Loucy (cell line): ENCODE measurements at regions not wholly inside any gene's neighbourhood (a gene's known extent, or its start where the extent isn't known, plus 50 kb on each side); places are given as distances from the start of the nearest gene placed in this dataset.

Experiments used
- H2AFZ ChIP-seq: fragments of 200-600 bp; sonication (generic); 2 replicates; pipeline ENCODE4 v1.6.0; 2016; ENCODE audit warnings: antibody characterized with exemption, mild to moderate bottlenecking, low read length, moderate library complexity
- H3F3A ChIP-seq: fragments of 200-600 bp; 2 replicates; pipeline ENCODE4 v1.6.0; 2016; ENCODE audit warnings: antibody characterized with exemption, low read depth, mild to moderate bottlenecking
- H3K27me3 ChIP-seq: fragments of 200-600 bp; sonication (generic); 2 replicates; pipeline ENCODE4 v1.6.1; 2014; ENCODE audit warnings: low read length, mild to moderate bottlenecking; ENCODE audit not compliant: insufficient read depth, poor library complexity, severe bottlenecking
- H3K36me3 ChIP-seq: fragments of 200-600 bp; sonication (generic); 2 replicates; pipeline ENCODE4 v1.6.1; 2016; ENCODE audit warnings: low read length; ENCODE audit not compliant: insufficient read depth
- H3K4me1 ChIP-seq: fragments of 200-600 bp; sonication (generic); 2 replicates; pipeline ENCODE4 v1.5.1; 2014; ENCODE audit warnings: low read length, mild to moderate bottlenecking; ENCODE audit not compliant: insufficient read depth, poor library complexity, severe bottlenecking
- H3K4me2 ChIP-seq: fragments of 200-600 bp; sonication (generic); 2 replicates; pipeline ENCODE4 v1.6.0; 2014; ENCODE audit warnings: antibody characterized with exemption, low read length, low read depth, mild to moderate bottlenecking; ENCODE audit not compliant: poor library complexity, severe bottlenecking
- H3K4me3 ChIP-seq: fragments of 200-600 bp; sonication (generic); 2 replicates; pipeline ENCODE4 v1.5.1; 2014; ENCODE audit warnings: low read length, mild to moderate bottlenecking, mixed read lengths; ENCODE audit not compliant: poor library complexity, severe bottlenecking
- H3K79me2 ChIP-seq: fragments of 200-600 bp; sonication (generic); 2 replicates; pipeline ENCODE4 v1.6.1; 2014; ENCODE audit warnings: low read length; ENCODE audit not compliant: insufficient read depth
- H3K9ac ChIP-seq: fragments of 200-600 bp; sonication (generic); 2 replicates; pipeline ENCODE4 v1.6.0; 2014; ENCODE audit warnings: mild to moderate bottlenecking, low read depth, low read length, moderate library complexity; ENCODE audit not compliant: poor library complexity, severe bottlenecking
- H3K9me2 ChIP-seq: fragments of 200-600 bp; sonication (generic); replicated peaks from 2 replicates; pipeline ENCODE4 v1.6.1; 2016; ENCODE audit warnings: low read depth, low read length, mixed read lengths
- H3K9me3 ChIP-seq: fragments of 200-600 bp; sonication (generic); 2 replicates; pipeline ENCODE4 v1.6.1; 2014; ENCODE audit warnings: mild to moderate bottlenecking, antibody characterized with exemption, low read length, low read depth; ENCODE audit not compliant: insufficient read depth
- H4K20me1 ChIP-seq: fragments of 200-600 bp; sonication (generic); 2 replicates; pipeline ENCODE4 v1.6.0; 2014; ENCODE audit warnings: antibody characterized with exemption, low read length, mild to moderate bottlenecking; ENCODE audit not compliant: insufficient read depth, poor library complexity, severe bottlenecking
- CTCF ChIP-seq: fragments of 200-600 bp; sonication (generic); conservative IDR thresholded peaks from 2 replicates; pipeline ENCODE4 v1.5.1; 2014; ENCODE audit warnings: mild to moderate bottlenecking, antibody characterized with exemption, low read length
- EZH2phosphoT487 ChIP-seq: fragments of 200-600 bp; IDR thresholded peaks from 2 replicates; pipeline ENCODE4 v1.6.1; 2018; ENCODE audit warnings: antibody characterized with exemption, mild to moderate bottlenecking, moderate library complexity, borderline replicate concordance

GRCh38 chr5:118008779-118009178, 979.6 kb downstream of the DTWD2 start:
- TF ChIP-seq CTCF, result no peak
- no peak for TF ChIP-seq EZH2phosphoT487
- Histone ChIP-seq H3F3A (no peaks in the 10 kb centered on the region), H2AFZ (no peak overlapping the region), H3K4me1 (no peaks in the 10 kb centered on the region), H3K9me2 (no peaks in the 10 kb centered on the region), H3K27me3 (no peaks in the 10 kb centered on the region), H3K4me2 (no peak overlapping the region), H3K9ac (no peak overlapping the region), H3K36me3 (no peaks in the 10 kb centered on the region), H4K20me1 (no peaks in the 10 kb centered on the region), H3K4me3 (no peak overlapping the region), H3K79me2 (no peaks in the 10 kb centered on the region), H3K9me3 (no peaks in the 10 kb centered on the region)

- Histone ChIP-seq H3K9ac (no peak overlapping the region), H3K9me3 (no peaks in the 10 kb centered on the region), H3F3A (no peaks in the 10 kb centered on the region), H3K79me2 (no peaks in the 10 kb centered on the region), H2AFZ (no peak overlapping the region), H3K27me3 (no peaks in the 10 kb centered on the region), H3K4me3 (no peak overlapping the region), H3K4me1 (no peaks in the 10 kb centered on the region), H4K20me1 (no peaks in the 10 kb centered on the region), H3K36me3 (no peaks in the 10 kb centered on the region), H3K4me2 (no peak overlapping the region), H3K9me2 (no peaks in the 10 kb centered on the region)
- TF ChIP-seq CTCF, result no peak
These were observed 981.1 kb downstream of the DTWD2 start for GRCh38 chr5:118007262-118007661.

GRCh38 chr5:118006219-118006618, 982.1 kb downstream of the DTWD2 start:
- no peaks in the 10 kb centered on the region for H3K79me2 ChIP-seq
- H3K4me3 ChIP-seq, result no peak overlapping the region
- no peaks in the 10 kb centered on the region for H3K27me3 ChIP-seq
- H3K9me3 ChIP-seq, result no peaks in the 10 kb centered on the region
- no peaks in the 10 kb centered on the region for H3K9me2 ChIP-seq
- H3F3A ChIP-seq, result no peaks in the 10 kb centered on the region
- no peak for TF ChIP-seq CTCF
- TF ChIP-seq EZH2phosphoT487, result no peak
- H3K36me3 ChIP-seq, result no peaks in the 10 kb centered on the region
- no peaks in the 10 kb centered on the region for H4K20me1 ChIP-seq
- H3K4me1 ChIP-seq, result no peaks in the 10 kb centered on the region
- H3K4me2 ChIP-seq, result no peak overlapping the region
- no peak overlapping the region for H3K9ac ChIP-seq
- H2AFZ ChIP-seq, result no peak overlapping the region
